ENCODE measurements at regions not wholly inside any gene's neighbourhood (a gene's known extent, or its start where the extent isn't known, plus 50 kb on each side); places are given as distances from the start of the nearest gene placed in this dataset.

- TF ChIP-seq CTCF (IDR thresholded peaks at IDR 0.05) (no peak), POLR2A (IDR thresholded peaks at IDR 0.05) (no peak)
Measured at GRCh38 chr1:4530166-4530785, 124.1 kb upstream of the AJAP1 start.
